K562 (cell line): ENCODE measurements at regions not wholly inside any gene's neighbourhood (a gene's known extent, or its start where the extent isn't known, plus 50 kb on each side); places are given as distances from the start of the nearest gene placed in this dataset.

ENCODE experiments used
- ATAC-seq: fragments of 200-7000 bp; cut with Tn5 transposase; 3 replicates; pipeline ENCODE4 v1.9.1; 2020; ENCODE audit warnings: moderate library complexity
- BruUV-seq: library from RNA; stranded (reverse); fragments of 400-500 nt; replicated peaks from 2 replicates; lab custom pipeline; 2021; lab: Mats Ljungman, UMichigan
- CTCF ChIA-PET: fragments of 300-600 bp; formaldehyde crosslinking; extraction: SDS; loops from one replicate; lab custom pipeline; 2021; ENCODE audit warnings: low intra/inter-chr PET ratio; lab: Yijun Ruan, JAX
- POLR2A ChIA-PET: fragments of 300-600, 350-650 bp; sonication (Branson Sonifier 250); formaldehyde crosslinking; extraction: SDS; loops from one replicate; lab custom pipeline; 2021; ENCODE audit warnings: antibody characterized with exemption, inconsistent platforms; lab: Yijun Ruan, JAX
- DNase-seq, 4 experiments: peaks; one replicate each; pipeline versions ENCODE4 v3.0.0 to v3.0.0-alpha.2; 2011 to 2018; ENCODE audit warnings: low spot score in 3 of 4, mixed read lengths in 3 of 4; ENCODE audit errors: extremely low read depth in 1 of 4
- FAIRE-seq: peaks from 2 replicates; lab custom pipeline; 2011; peaks lifted over from hg19 to GRCh38; lab: Jason Lieb, UNC
- H2AFZ ChIP-seq: 2 replicates; pipeline ENCODE4 v1.6.0; 2011; ENCODE audit warnings: low read depth, low read length, control low read depth, inconsistent platforms
- H3K27ac ChIP-seq: fragments of 200-600 bp; 3 replicates; pipeline ENCODE4 v1.8.0; 2011; ENCODE audit warnings: low read depth, mild to moderate bottlenecking, control low read depth, inconsistent platforms, low read length, moderate library complexity, mixed read lengths; ENCODE audit errors: extremely low read depth
- H3K27me3 ChIP-seq, 2 experiments: fragments of 300-600 bp in 1 of 2; 2 replicates in 1 of 2; 3 replicates in 1 of 2; pipeline versions ENCODE4 v1.6.0 to v1.8.0; 2011; ENCODE audit warnings: inconsistent platforms in 2 of 2, low read length in 2 of 2, mild to moderate bottlenecking in 1 of 2, mixed read lengths in 1 of 2, moderate library complexity in 1 of 2; ENCODE audit not compliant: control insufficient read depth in 2 of 2, insufficient read depth in 2 of 2
- H3K36me3 ChIP-seq: fragments of 300-600 bp; 3 replicates; pipeline ENCODE4 v1.8.0; 2011; ENCODE audit warnings: mild to moderate bottlenecking, low read length, inconsistent platforms; ENCODE audit not compliant: control insufficient read depth, insufficient read depth
- H3K4me1 ChIP-seq, 2 experiments: fragments of 200-600 bp in 1 of 2; replicated peaks in 1 of 2; 2 replicates in 1 of 2; 3 replicates in 1 of 2; pipeline versions ENCODE4 v1.5.1 to v1.8.0; 2011; ENCODE audit warnings: inconsistent platforms in 2 of 2, low read length in 2 of 2, mild to moderate bottlenecking in 1 of 2, mixed read lengths in 1 of 2, moderate library complexity in 1 of 2; ENCODE audit not compliant: control insufficient read depth in 2 of 2, insufficient read depth in 2 of 2
- H3K4me2 ChIP-seq: 2 replicates; pipeline ENCODE4 v1.6.1; 2011; ENCODE audit warnings: low read length, control low read depth, inconsistent platforms, mixed read lengths; ENCODE audit not compliant: insufficient read depth
- H3K4me3 ChIP-seq: fragments of 200-600 bp; sonication (generic), shearing (Covaris generic); 2 replicates; pipeline ENCODE4 v1.5.1; 2016; ENCODE audit warnings: control low read depth, inconsistent platforms
- H3K79me2 ChIP-seq: fragments of 200-600 bp; 3 replicates; pipeline ENCODE4 v1.8.0; 2011; ENCODE audit warnings: low read length, inconsistent platforms; ENCODE audit not compliant: control insufficient read depth, insufficient read depth
- H3K9ac ChIP-seq, 2 experiments: 2 replicates each; pipeline versions ENCODE4 v1.6.0 to v1.6.1; 2011; ENCODE audit warnings: low read depth in 2 of 2, low read length in 2 of 2, control low read depth in 1 of 2, inconsistent platforms in 1 of 2, mild to moderate bottlenecking in 1 of 2, mixed read lengths in 1 of 2; ENCODE audit not compliant: insufficient read depth in 1 of 2
- H3K9me1 ChIP-seq: one replicate; pipeline ENCODE4 v1.6.0; 2011; ENCODE audit warnings: inconsistent platforms, mild to moderate bottlenecking, low read length, moderate library complexity; ENCODE audit not compliant: control insufficient read depth, insufficient read depth
- H3K9me3 ChIP-seq: replicated peaks from 2 replicates; pipeline ENCODE4 v1.5.1; 2011; ENCODE audit warnings: low read depth, low read length, inconsistent platforms; ENCODE audit not compliant: control insufficient read depth, insufficient read depth
- H4K20me1 ChIP-seq: replicated peaks from 2 replicates; pipeline ENCODE4 v1.6.1; 2011; ENCODE audit warnings: low read length, inconsistent platforms, mixed read lengths; ENCODE audit not compliant: control insufficient read depth, insufficient read depth
- CREBBP ChIP-seq: IDR thresholded peaks from one replicate; pipeline ENCODE4 v1.6.1; 2012; ENCODE audit warnings: low read depth, mild to moderate bottlenecking, control low read depth, inconsistent platforms, low read length
- FOXK1 ChIP-seq: sonication (generic); formaldehyde crosslinking; IDR thresholded peaks from 2 replicates; pipeline ENCODE4 v1.8.0; 2022; ENCODE audit warnings: missing genetic modification reagents, mild to moderate bottlenecking, borderline replicate concordance
- FOXM1 ChIP-seq, 2 experiments: fragments of 450-650 bp in 1 of 2; sonication (generic) in 1 of 2; formaldehyde crosslinking in 1 of 2; IDR thresholded peaks; 2 replicates each; pipeline versions ENCODE4 v1.6.1 to v1.9.0; 2017 to 2022; ENCODE audit warnings: low read depth in 2 of 2, mild to moderate bottlenecking in 2 of 2, missing genetic modification reagents in 1 of 2, moderate library complexity in 1 of 2
- KHSRP ChIP-seq: fragments of 450-650 bp; IDR thresholded peaks from 2 replicates; pipeline ENCODE4 v1.6.1; 2017
- MAZ ChIP-seq, 2 experiments: fragments of 450-650 bp in 1 of 2; sonication (generic) in 1 of 2; formaldehyde crosslinking; IDR thresholded peaks in 1 of 2; conservative IDR thresholded peaks in 1 of 2; 2 replicates each; pipeline versions ENCODE4 v1.4.0 to v1.5.0; 2020; ENCODE audit warnings: mild to moderate bottlenecking in 1 of 2, missing genetic modification reagents in 1 of 2
- MYC ChIP-seq, 2 experiments: fragments of 250-450 bp in 1 of 2; sonication (Bioruptor Pico) in 1 of 2; IDR thresholded peaks; 2 replicates each; pipeline versions ENCODE4 v1.5.1 to v1.6.1; 2012 to 2021; ENCODE audit warnings: low read depth in 2 of 2, borderline replicate concordance in 1 of 2, improper control_type of control experiment in 1 of 2, low read length in 1 of 2, mild to moderate bottlenecking in 1 of 2, moderate library complexity in 1 of 2
- NCOA4 ChIP-seq: fragments of 450-650 bp; IDR thresholded peaks from 2 replicates; pipeline ENCODE4 v1.6.1; 2018; ENCODE audit warnings: mild to moderate bottlenecking; ENCODE audit not compliant: partially characterized antibody
- POLR2G ChIP-seq: fragments of 200-400 bp; formaldehyde crosslinking; IDR thresholded peaks from 2 replicates; pipeline ENCODE4 v1.6.1; 2017; ENCODE audit warnings: low read depth, mild to moderate bottlenecking, antibody characterized with exemption, low read length, moderate library complexity
- RBFOX2 ChIP-seq: fragments of 200-400 bp; formaldehyde crosslinking; IDR thresholded peaks from 2 replicates; pipeline ENCODE4 v1.6.1; 2017; ENCODE audit warnings: low read depth, mild to moderate bottlenecking, low read length, moderate library complexity
- TAF7 ChIP-seq: fragments of 450-650 bp; IDR thresholded peaks from 2 replicates; pipeline ENCODE4 v1.6.1; 2016; ENCODE audit warnings: missing genetic modification characterization, missing compliant biosample characterization
- TCF3 ChIP-seq: sonication (generic); formaldehyde crosslinking; IDR thresholded peaks from 2 replicates; pipeline ENCODE4 v1.4.0; 2020; ENCODE audit warnings: mild to moderate bottlenecking, missing genetic modification reagents
- ZNF780A ChIP-seq: fragments of 250-450 bp; sonication (Bioruptor Pico); IDR thresholded peaks from 2 replicates; pipeline ENCODE4 v1.5.0; 2021; ENCODE audit warnings: mild to moderate bottlenecking
- WGBS: fragments of 100-300 bp; shearing (Covaris generic); methylation state at CpG from one replicate; pipeline ENCODE4 v1.1.6; 2016; ENCODE audit warnings: low coverage, mixed read lengths; ENCODE audit not compliant: insufficient coverage; ENCODE audit errors: missing lambda C conversion rate; 5-methylcytosine and 5-hydroxymethylcytosine counted together
- in situ Hi-C: fragments of 300-500 bp; cut with MboI; formaldehyde crosslinking; loops from 4 replicates; pipeline ENCODE4 v1.15.0; 2018; ENCODE audit warnings: inconsistent platforms, mixed read lengths
- intact Hi-C: fragments of 100-400 bp; cut with micrococcal nuclease; formaldehyde crosslinking; loops from 2 replicates; pipeline ENCODE4 v1.14.2; 2022
- TF ChIP-seq, protein P1 (sequence below): sonication (generic); formaldehyde crosslinking; IDR thresholded peaks from 2 replicates; pipeline ENCODE4 v1.8.0; 2022; ENCODE audit warnings: mild to moderate bottlenecking, missing genetic modification reagents
- TF ChIP-seq, protein P2 (sequence below): fragments of 450-650 bp; formaldehyde crosslinking; IDR thresholded peaks from 2 replicates; pipeline ENCODE4 v1.4.0; 2020; ENCODE audit warnings: mild to moderate bottlenecking, moderate library complexity

DNA sequence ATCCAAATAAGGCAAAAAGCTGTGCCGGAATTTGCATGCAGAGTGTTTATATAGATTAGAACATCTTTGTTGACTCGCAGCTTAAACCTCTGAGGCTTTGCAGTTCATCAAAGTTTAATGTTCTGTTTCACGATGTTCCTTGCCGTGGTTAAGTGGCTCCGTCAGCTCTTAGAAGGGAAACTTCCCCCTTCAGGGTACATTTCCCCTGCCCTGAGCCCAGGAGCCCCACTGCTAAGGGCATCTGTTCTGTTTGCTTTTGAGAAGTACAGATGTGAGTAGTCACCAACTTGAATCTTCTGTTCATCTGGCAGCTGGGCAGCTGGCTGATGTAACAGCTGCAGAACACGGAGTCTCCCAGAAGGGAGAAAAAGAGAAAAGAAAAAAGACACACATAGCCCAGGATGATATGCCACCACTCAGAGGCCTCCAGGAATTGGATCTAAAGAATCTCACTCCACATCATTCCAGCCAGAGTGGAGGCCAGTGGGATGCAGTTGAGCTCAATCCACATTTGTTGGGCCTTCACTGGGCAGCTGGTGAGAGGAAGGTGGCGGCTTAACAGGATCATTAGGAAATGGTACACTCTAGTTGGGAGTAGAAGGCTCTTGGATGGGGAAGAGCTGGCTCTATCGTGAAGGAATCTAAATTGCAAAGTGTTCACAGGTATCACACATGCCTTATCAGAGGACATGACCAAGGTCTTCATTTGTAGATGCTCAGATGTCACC is 178.7 kb upstream of the RBPJ start:
- BruUV-seq: no TSS peak
- Histone ChIP-seq H4K20me1 (no peaks in the 10 kb centered on the region), H3K9me3 (no peaks in the 10 kb centered on the region), H3K27me3 (peaks cover 0 to 8% of the 10 kb centered on the region in 2 experiments; a peak in 3 of 5 replicates), H3K79me2 (no peaks in the 10 kb centered on the region), H2AFZ (no peak overlapping the region), H3K4me2 (no peak overlapping the region), H3K9ac (no peak overlapping the region), H3K27ac (no peak overlapping the region), H3K9me1 (no peaks in the 10 kb centered on the region), H3K4me3 (no peak overlapping the region), H3K4me1 (no peaks in the 10 kb centered on the region), H3K36me3 (no peaks in the 10 kb centered on the region)
- FAIRE-seq (no peak), ATAC-seq (no peak), DNase-seq (no peak)
- ChIA-PET CTCF (no interaction called here), POLR2A (no interaction called here)
- in situ Hi-C loops (no loop called here), intact Hi-C loops (no loop called here)
- WGBS: 3% methylated on average over 8 of the region's 8 CpGs
- TF ChIP-seq FOXM1 (IDR thresholded peaks at IDR 0.05; ENCODE audit: low read depth) (no peak), FOXM1 (CRISPR knock-in tag; IDR thresholded peaks at IDR 0.05; ENCODE audit: low read depth) (no peak), FOXK1 (CRISPR knock-in tag) (no peak), KHSRP (no peak), MAZ (CRISPR knock-in tag; conservative IDR thresholded peaks at IDR 0.05 in 1 of 2, IDR thresholded peaks at IDR 0.05 in 1 of 2) (no peak), RBFOX2 (no peak), CREBBP (no peak), POLR2G (no peak), TAF7 (tag) (no peak), MYC (IDR thresholded peaks at IDR 0.05; ENCODE audit: low read depth, low read length) (no peak), MYC (CRISPR knock-in tag; IDR thresholded peaks at IDR 0.05; ENCODE audit: borderline replicate concordance, low read depth) (no peak), ZNF780A (CRISPR knock-in tag) (no peak), NCOA4 (no peak), TCF3 (CRISPR knock-in tag) (no peak)
- TF ChIP-seq, protein P1, sequence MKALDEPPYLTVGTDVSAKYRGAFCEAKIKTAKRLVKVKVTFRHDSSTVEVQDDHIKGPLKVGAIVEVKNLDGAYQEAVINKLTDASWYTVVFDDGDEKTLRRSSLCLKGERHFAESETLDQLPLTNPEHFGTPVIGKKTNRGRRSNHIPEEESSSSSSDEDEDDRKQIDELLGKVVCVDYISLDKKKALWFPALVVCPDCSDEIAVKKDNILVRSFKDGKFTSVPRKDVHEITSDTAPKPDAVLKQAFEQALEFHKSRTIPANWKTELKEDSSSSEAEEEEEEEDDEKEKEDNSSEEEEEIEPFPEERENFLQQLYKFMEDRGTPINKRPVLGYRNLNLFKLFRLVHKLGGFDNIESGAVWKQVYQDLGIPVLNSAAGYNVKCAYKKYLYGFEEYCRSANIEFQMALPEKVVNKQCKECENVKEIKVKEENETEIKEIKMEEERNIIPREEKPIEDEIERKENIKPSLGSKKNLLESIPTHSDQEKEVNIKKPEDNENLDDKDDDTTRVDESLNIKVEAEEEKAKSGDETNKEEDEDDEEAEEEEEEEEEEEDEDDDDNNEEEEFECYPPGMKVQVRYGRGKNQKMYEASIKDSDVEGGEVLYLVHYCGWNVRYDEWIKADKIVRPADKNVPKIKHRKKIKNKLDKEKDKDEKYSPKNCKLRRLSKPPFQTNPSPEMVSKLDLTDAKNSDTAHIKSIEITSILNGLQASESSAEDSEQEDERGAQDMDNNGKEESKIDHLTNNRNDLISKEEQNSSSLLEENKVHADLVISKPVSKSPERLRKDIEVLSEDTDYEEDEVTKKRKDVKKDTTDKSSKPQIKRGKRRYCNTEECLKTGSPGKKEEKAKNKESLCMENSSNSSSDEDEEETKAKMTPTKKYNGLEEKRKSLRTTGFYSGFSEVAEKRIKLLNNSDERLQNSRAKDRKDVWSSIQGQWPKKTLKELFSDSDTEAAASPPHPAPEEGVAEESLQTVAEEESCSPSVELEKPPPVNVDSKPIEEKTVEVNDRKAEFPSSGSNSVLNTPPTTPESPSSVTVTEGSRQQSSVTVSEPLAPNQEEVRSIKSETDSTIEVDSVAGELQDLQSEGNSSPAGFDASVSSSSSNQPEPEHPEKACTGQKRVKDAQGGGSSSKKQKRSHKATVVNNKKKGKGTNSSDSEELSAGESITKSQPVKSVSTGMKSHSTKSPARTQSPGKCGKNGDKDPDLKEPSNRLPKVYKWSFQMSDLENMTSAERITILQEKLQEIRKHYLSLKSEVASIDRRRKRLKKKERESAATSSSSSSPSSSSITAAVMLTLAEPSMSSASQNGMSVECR (CRISPR knock-in tag): no peak
- TF ChIP-seq, protein P2, sequence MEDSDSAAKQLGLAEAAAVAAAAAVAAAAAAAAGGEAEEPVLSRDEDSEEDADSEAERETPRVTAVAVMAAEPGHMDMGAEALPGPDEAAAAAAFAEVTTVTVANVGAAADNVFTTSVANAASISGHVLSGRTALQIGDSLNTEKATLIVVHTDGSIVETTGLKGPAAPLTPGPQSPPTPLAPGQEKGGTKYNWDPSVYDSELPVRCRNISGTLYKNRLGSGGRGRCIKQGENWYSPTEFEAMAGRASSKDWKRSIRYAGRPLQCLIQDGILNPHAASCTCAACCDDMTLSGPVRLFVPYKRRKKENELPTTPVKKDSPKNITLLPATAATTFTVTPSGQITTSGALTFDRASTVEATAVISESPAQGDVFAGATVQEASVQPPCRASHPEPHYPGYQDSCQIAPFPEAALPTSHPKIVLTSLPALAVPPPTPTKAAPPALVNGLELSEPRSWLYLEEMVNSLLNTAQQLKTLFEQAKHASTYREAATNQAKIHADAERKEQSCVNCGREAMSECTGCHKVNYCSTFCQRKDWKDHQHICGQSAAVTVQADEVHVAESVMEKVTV (CRISPR knock-in tag): no peak
